Kidney (tissue), 13 donors: ENCODE measurements at regions not wholly inside any gene's neighbourhood (a gene's known extent, or its start where the extent isn't known, plus 50 kb on each side); places are given as distances from the start of the nearest gene placed in this dataset.
A peak's percentile ranks its signal among the peaks of the same experiment; 100 is the strongest.

Experiments
- DNase-seq, 5 donors: peaks; one replicate each; pipeline ENCODE4 v3.0.0-alpha.2; 2013 to 2020
- FAIRE-seq: peaks from 2 replicates; lab custom pipeline; 2012; peaks lifted over from hg19 to GRCh38; lab: Jason Lieb, UNC
- H3K27ac ChIP-seq, 2 donors: one replicate each; pipeline ENCODE4 v1.7.0; 2013; ENCODE audit warnings: low read depth in 2 of 2, low read length in 2 of 2, inconsistent platforms in 1 of 2
- H3K27me3 ChIP-seq: one replicate; pipeline ENCODE4 v1.7.1; 2013; ENCODE audit warnings: low read length, inconsistent platforms; ENCODE audit not compliant: control insufficient read depth, insufficient read depth
- H3K36me3 ChIP-seq, 3 donors: one replicate each; pipeline versions ENCODE4 v1.7.0 to v1.7.1; 2013; ENCODE audit warnings: low read length in 3 of 3, control low read depth in 1 of 3, inconsistent platforms in 1 of 3; ENCODE audit not compliant: insufficient read depth in 3 of 3, control insufficient read depth in 2 of 3
- H3K4me1 ChIP-seq, 3 donors: one replicate each; pipeline versions ENCODE4 v1.7.0 to v1.7.1; 2013; ENCODE audit warnings: low read length in 3 of 3, inconsistent platforms in 1 of 3, low read depth in 1 of 3; ENCODE audit not compliant: control insufficient read depth in 2 of 3, insufficient read depth in 2 of 3
- H3K4me3 ChIP-seq, 3 donors: one replicate each; pipeline versions ENCODE4 v1.7.0 to v1.8.1; 2013; ENCODE audit warnings: low read length in 3 of 3, control low read depth in 1 of 3, inconsistent platforms in 1 of 3
- H3K9ac ChIP-seq, 3 donors: one replicate each; pipeline versions ENCODE4 v1.7.0 to v1.7.1; 2013; ENCODE audit warnings: low read length in 3 of 3, control low read depth in 1 of 3, inconsistent platforms in 1 of 3
- H3K9me3 ChIP-seq, 3 donors: one replicate each; pipeline versions ENCODE4 v1.7.0 to v1.7.1; 2013; ENCODE audit warnings: low read length in 3 of 3, control low read depth in 1 of 3, inconsistent platforms in 1 of 3; ENCODE audit not compliant: control insufficient read depth in 2 of 3, insufficient read depth in 1 of 3
- CTCF ChIP-seq: IDR thresholded peaks from 3 replicates; pipeline ENCODE4 v1.5.1; 2012; ENCODE audit warnings: mild to moderate bottlenecking, moderate library complexity, borderline replicate concordance; ENCODE audit not compliant: insufficient read depth; ENCODE audit errors: extremely low read depth
- intact Hi-C: fragments of 100-400 bp; cut with DNase I; formaldehyde crosslinking; loops from one replicate; pipeline ENCODE4 v1.11.1; 2022
- donor health status: control.
- donor health status: control.
- donor health status: control.
- donor health status: control.
- donor health status: control.
- donor health status: DM: yes; HTN: yes; CAD: no.
- donor health status: Normal renal cell carcinoma (clear cell type).

GRCh38 chr6:14819840-14820420 lies 425.9 kb upstream of the JARID2 start:
- Histone ChIP-seq H3K36me3 (no peaks in the 10 kb centered on the region), H3K4me1 (peaks cover 0 to 3% (median 3%) of the 10 kb centered on the region in 3 donors), H3K27ac (no peak overlapping the region), H3K9me3 (no peaks in the 10 kb centered on the region), H3K27me3 (no peaks in the 10 kb centered on the region), H3K9ac (no peak overlapping the region), H3K4me3 (no peak overlapping the region)
- intact Hi-C loops: no loop called here
- no peak for TF ChIP-seq CTCF
- DNase-seq (no peak), FAIRE-seq (no peak)

DNA sequence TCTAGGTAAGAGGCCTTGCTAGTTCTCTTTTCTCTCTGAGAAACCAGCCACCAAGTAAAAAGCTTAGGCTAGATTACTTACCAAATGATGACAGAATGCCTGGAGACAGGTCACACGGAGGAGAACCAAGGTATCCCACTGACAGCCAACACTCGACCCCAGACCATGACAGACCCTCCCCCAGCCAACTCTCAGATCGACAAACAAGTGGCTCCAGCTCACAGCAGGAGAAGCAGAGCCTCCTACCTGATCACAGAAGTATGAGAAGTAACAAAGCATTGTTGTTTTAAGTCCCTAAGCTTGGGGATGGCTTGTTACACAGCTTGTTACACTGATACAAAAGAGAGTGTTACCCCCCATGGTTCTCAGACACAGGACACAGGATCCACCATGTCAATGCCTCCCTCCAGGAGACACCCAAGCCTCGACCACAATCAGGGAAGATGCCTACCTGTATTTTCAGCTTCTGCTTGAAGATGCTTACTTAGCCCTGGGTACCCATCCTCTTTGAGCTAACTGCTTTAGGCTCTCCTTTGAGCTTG lies 423.8 kb upstream of the JARID2 start:
- Histone ChIP-seq H3K9ac (no peak overlapping the region), H3K27me3 (no peaks in the 10 kb centered on the region), H3K27ac (no peak overlapping the region), H3K4me1 (peaks cover 0 to 5% (median 3%) of the 10 kb centered on the region in 3 donors), H3K4me3 (no peak overlapping the region), H3K9me3 (no peaks in the 10 kb centered on the region), H3K36me3 (no peaks in the 10 kb centered on the region)
- DNase-seq: no peak
- intact Hi-C loops: no loop called here
- no peak for FAIRE-seq
- TF ChIP-seq CTCF: no peak

DNA sequence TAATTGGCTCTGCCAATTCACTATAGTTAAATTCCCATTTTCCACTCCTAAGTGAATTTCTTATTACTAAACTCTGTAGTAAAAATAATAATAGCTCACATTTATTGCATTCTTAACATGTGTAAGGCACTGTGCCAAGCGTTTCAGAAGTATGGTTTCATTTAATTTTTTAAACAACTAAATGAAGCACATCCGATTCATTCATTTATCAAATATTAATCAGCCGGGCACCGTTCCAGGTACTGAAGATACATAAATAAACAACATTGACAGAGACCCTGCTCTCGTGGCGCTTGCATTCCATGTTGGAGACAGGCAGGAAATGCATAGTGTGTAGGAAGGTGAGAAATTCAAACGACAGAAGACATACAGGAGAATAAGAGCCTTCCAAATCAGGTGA lies 423.2 kb upstream of the JARID2 start:
- FAIRE-seq (no peak), DNase-seq (peak in 2 of 5 donors; percentile 40 to 43)
- no peaks in the 10 kb centered on the region for H3K36me3 ChIP-seq
- TF ChIP-seq CTCF: no peak
- H3K27me3 ChIP-seq: no peaks in the 10 kb centered on the region
- H3K4me3 ChIP-seq: no peak overlapping the region
- H3K9ac ChIP-seq: no peak overlapping the region
- H3K9me3 ChIP-seq: no peaks in the 10 kb centered on the region
- H3K4me1 ChIP-seq: peaks cover 0 to 10% (median 3%) of the 10 kb centered on the region in 3 donors
- H3K27ac ChIP-seq: no peak overlapping the region
- intact Hi-C loops: no loop called here

DNA sequence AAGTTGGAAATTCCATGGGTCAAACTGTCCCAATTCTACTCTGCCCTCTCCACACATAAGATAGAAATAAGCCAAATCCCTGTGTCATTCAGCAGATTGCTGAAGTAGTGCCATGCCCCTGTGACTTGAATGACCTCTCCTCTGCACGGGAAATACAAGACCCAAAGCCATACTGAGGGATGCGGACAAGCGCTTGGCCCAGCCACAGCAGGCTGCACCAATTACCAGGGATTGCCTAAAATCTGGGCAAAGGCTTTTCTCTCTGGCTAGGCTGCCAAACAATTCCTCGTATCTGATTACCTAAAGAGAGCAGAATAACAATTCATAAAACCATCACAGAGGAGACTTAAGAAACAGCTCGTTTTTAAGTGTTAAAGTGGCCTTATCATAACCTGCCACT lies 421.8 kb upstream of the JARID2 start:
- no peak overlapping the region for H3K9ac ChIP-seq
- H3K36me3 ChIP-seq: no peaks in the 10 kb centered on the region
- peak in 1 of 5 donors; percentile 29 for DNase-seq
- intact Hi-C loops: no loop called here
- peaks cover 0 to 13% (median under 1%) of the 10 kb centered on the region in 3 donors for H3K4me1 ChIP-seq
- H3K9me3 ChIP-seq: no peaks in the 10 kb centered on the region
- no peak for TF ChIP-seq CTCF
- no peak overlapping the region for H3K27ac ChIP-seq
- H3K27me3 ChIP-seq: no peaks in the 10 kb centered on the region
- H3K4me3 ChIP-seq: no peak overlapping the region
- no peak for FAIRE-seq
